Parathyroid adenoma (tissue), 2 donors: ENCODE measurements at regions not wholly inside any gene's neighbourhood (a gene's known extent, or its start where the extent isn't known, plus 50 kb on each side); places are given as distances from the start of the nearest gene placed in this dataset.

Experiments used
- H2AFZ ChIP-seq: fragments of 300-600 bp; sonication (generic); one replicate; pipeline ENCODE4 v1.7.0; 2017; ENCODE audit warnings: antibody characterized with exemption, mild to moderate bottlenecking
- H3K27ac ChIP-seq: fragments of 300-600 bp; sonication (generic); one replicate; pipeline ENCODE4 v1.7.0; 2017
- H3K27me3 ChIP-seq: fragments of 300-600 bp; sonication (generic); one replicate; pipeline ENCODE4 v1.7.0; 2017; ENCODE audit warnings: low read length; ENCODE audit not compliant: control insufficient read depth, insufficient read depth
- H3K36me3 ChIP-seq: fragments of 300-600 bp; sonication (generic); one replicate; pipeline ENCODE4 v1.7.0; 2017; ENCODE audit warnings: low read length; ENCODE audit not compliant: control insufficient read depth, insufficient read depth
- H3K4me1 ChIP-seq: fragments of 300-600 bp; sonication (generic); one replicate; pipeline ENCODE4 v1.7.0; 2017; ENCODE audit warnings: control low read depth
- H3K4me2 ChIP-seq: fragments of 300-600 bp; sonication (generic); one replicate; pipeline ENCODE4 v1.7.0; 2017; ENCODE audit warnings: low read length
- H3K4me3 ChIP-seq: fragments of 300-600 bp; sonication (generic); one replicate; pipeline ENCODE4 v1.7.0; 2017; ENCODE audit warnings: low read depth, low read length
- H3K79me2 ChIP-seq: fragments of 300-600 bp; sonication (generic); one replicate; pipeline ENCODE4 v1.7.0; 2017; ENCODE audit warnings: control low read depth
- H3K9ac ChIP-seq: fragments of 300-600 bp; sonication (generic); one replicate; pipeline ENCODE4 v1.7.0; 2017; ENCODE audit warnings: mild to moderate bottlenecking
- H3K9me3 ChIP-seq: fragments of 300-600 bp; sonication (generic); one replicate; pipeline ENCODE4 v1.7.0; 2017; ENCODE audit warnings: low read length; ENCODE audit not compliant: control insufficient read depth
- CTCF ChIP-seq: fragments of 300-600 bp; sonication (generic); IDR thresholded peaks from one replicate; pipeline ENCODE4 v1.7.0; 2017; ENCODE audit warnings: antibody characterized with exemption, mild to moderate bottlenecking
- donor health status: primary hyperparathyroidism.

DNA sequence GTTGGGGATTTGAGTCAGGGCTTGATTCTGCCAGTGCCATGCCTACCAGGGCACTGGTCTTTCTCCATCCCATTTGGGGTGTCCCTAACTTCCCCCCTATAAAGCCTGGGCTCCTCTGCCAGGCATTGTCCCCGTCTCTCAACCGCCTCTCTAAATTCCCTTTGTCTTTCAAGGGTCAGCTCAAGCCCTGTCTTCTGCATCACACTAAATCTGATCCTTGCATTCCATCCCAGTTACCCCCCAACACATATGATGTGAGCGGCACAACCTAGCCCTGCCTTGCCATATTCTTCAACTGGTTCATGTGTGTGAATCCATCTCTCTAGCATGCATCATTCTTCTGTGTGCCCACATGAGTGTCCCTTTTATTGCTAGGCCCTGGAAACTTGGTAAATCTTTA, 480.9 kb downstream of the ZNF536 start:
- H3K9me3 ChIP-seq, result no peaks in the 10 kb centered on the region
- H3K4me3 ChIP-seq, result no peak overlapping the region
- H3K36me3 ChIP-seq, result no peaks in the 10 kb centered on the region
- no peaks in the 10 kb centered on the region for H3K4me1 ChIP-seq
- no peak overlapping the region for H3K27ac ChIP-seq
- no peaks in the 10 kb centered on the region for H3K79me2 ChIP-seq
- no peak for TF ChIP-seq CTCF
- no peaks in the 10 kb centered on the region for H3K27me3 ChIP-seq
- no peak overlapping the region for H2AFZ ChIP-seq
- H3K9ac ChIP-seq, result no peak overlapping the region
- H3K4me2 ChIP-seq, result no peak overlapping the region

- no peak overlapping the region for H3K9ac ChIP-seq
- no peak overlapping the region for H3K4me2 ChIP-seq
- no peak overlapping the region for H2AFZ ChIP-seq
- no peaks in the 10 kb centered on the region for H3K4me1 ChIP-seq
- H3K9me3 ChIP-seq, result no peaks in the 10 kb centered on the region
- no peaks in the 10 kb centered on the region for H3K36me3 ChIP-seq
- H3K4me3 ChIP-seq, result no peak overlapping the region
- no peak overlapping the region for H3K27ac ChIP-seq
- H3K27me3 ChIP-seq, result no peaks in the 10 kb centered on the region
- no peaks in the 10 kb centered on the region for H3K79me2 ChIP-seq
- no peak for TF ChIP-seq CTCF
Observed at GRCh38 chr19:30852168-30852567, 480.0 kb downstream of the ZNF536 start.

- Histone ChIP-seq H3K79me2 (no peaks in the 10 kb centered on the region), H3K4me2 (no peak overlapping the region), H3K4me1 (no peaks in the 10 kb centered on the region), H3K9me3 (no peaks in the 10 kb centered on the region), H3K27ac (no peak overlapping the region), H3K9ac (no peak overlapping the region), H2AFZ (no peak overlapping the region), H3K27me3 (no peaks in the 10 kb centered on the region), H3K36me3 (no peaks in the 10 kb centered on the region), H3K4me3 (no peak overlapping the region)
- TF ChIP-seq CTCF, result no peak
Observed at GRCh38 chr19:30851646-30852045, 479.5 kb downstream of the ZNF536 start.

DNA sequence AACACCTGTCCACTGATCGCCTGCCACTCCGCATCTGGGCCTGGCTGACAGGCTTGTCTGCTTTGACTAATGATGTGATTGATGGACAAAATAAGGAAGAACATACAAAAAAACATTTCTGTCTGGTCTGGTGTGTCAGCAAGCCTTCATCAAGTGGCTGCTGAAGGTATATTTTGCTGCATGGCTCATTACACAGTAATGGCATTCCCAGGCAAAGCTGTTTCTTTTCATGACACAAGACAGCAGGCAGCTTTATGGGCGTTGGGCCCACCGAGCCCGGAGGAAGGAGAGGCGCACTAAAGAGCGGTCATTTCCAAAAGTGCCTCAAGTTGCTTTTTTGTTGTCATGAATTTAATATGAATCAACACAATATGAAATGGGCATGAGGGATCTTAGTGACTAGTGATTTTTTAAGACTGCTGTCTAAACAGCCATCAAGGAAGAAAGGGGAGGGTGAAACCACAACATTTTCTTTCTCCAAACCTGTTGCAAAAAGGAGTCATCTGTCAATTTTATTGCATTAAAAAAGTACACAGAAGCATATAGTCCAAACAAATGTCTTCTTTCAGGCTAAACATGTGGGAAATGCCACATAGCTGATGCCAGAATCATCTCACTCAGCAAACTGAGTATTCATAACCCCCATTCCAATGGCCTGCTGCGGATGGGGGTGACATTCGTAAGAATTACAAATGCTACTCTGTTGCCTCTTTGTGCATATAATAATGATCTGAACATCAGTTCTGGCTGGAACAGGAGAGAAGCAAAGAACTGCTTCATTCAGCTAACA, 476.6 kb downstream of the ZNF536 start:
- H3K36me3 ChIP-seq, result no peaks in the 10 kb centered on the region
- no peak for TF ChIP-seq CTCF
- H3K9ac ChIP-seq, result no peak overlapping the region
- no peaks in the 10 kb centered on the region for H3K9me3 ChIP-seq
- no peak overlapping the region for H3K4me2 ChIP-seq
- H3K27me3 ChIP-seq, result no peaks in the 10 kb centered on the region
- H3K79me2 ChIP-seq, result no peaks in the 10 kb centered on the region
- H3K4me3 ChIP-seq, result no peak overlapping the region
- no peak overlapping the region for H2AFZ ChIP-seq
- no peak overlapping the region for H3K27ac ChIP-seq
- H3K4me1 ChIP-seq, result no peaks in the 10 kb centered on the region

DNA sequence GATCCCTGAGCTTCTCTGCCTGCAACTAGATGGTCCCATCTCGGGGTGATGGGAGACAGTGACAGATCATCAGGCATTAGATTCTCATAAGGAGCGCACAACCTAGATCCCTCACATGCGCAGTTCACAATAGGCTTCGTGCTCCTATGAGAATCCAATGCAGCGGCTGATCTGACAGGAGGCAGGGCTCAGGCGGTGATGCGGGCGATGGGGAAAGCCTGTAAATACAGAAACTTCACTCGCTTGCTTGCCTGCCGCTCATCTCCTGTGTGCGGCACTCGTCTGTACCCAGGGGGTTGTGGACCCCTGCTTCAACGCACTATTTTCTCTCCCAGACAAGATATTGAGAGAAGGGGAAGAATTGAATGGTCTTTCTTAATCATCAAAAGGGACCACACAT, 473.9 kb downstream of the ZNF536 start:
- Histone ChIP-seq H3K27ac (no peak overlapping the region), H3K9ac (no peak overlapping the region), H3K4me1 (no peaks in the 10 kb centered on the region), H3K36me3 (no peaks in the 10 kb centered on the region), H3K9me3 (no peaks in the 10 kb centered on the region), H2AFZ (no peak overlapping the region), H3K4me3 (no peak overlapping the region), H3K27me3 (no peaks in the 10 kb centered on the region), H3K4me2 (no peak overlapping the region), H3K79me2 (no peaks in the 10 kb centered on the region)
- TF ChIP-seq CTCF, result no peak
